NT2/D1 (cell line): ENCODE measurements at regions not wholly inside any gene's neighbourhood (a gene's known extent, or its start where the extent isn't known, plus 50 kb on each side); places are given as distances from the start of the nearest gene placed in this dataset.

Experiments used
- SUZ12 ChIP-seq: IDR thresholded peaks from 2 replicates; pipeline ENCODE4 v1.6.1; 2011; ENCODE audit not compliant: insufficient read length, insufficient read depth; ENCODE audit errors: extremely low read depth
- YY1 ChIP-seq: IDR thresholded peaks from 2 replicates; pipeline ENCODE4 v1.6.1; 2011; ENCODE audit not compliant: insufficient read length, insufficient read depth

DNA sequence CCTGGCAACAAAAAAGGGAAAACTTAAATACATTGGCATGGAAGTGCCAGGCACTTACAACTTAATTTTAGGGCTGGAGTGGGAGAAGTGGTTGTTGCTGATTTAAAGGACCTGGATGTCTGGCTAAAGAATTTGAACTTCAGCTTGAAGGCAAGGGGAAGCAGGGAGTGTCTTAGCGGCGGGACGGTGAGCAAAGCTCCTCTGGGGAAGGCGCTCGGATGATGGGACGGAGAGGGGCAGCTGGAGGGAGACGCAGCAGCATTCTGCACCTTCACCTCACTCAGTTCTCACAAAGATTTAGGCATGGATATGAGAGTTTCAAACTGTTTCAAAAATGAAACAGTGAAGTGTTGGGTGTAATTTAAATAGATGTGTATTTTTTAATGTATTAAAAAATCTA lies 967.1 kb downstream of the BRD1 start:
- no peak for TF ChIP-seq YY1
- no peak for TF ChIP-seq SUZ12
